Panc1 (cell line): ENCODE measurements at regions not wholly inside any gene's neighbourhood (a gene's known extent, or its start where the extent isn't known, plus 50 kb on each side); places are given as distances from the start of the nearest gene placed in this dataset.

Source experiments
- ATAC-seq: fragments of 200-7000 bp; cut with Tn5 transposase; 2 replicates; pipeline ENCODE4 v1.9.1; 2020; ENCODE audit warnings: mild to moderate bottlenecking, moderate library complexity
- BruUV-seq: library from RNA; stranded (reverse); fragments of 400-500 nt; replicated peaks from 2 replicates; lab custom pipeline; 2021; lab: Mats Ljungman, UMichigan
- CTCF ChIA-PET: fragments of 300-600 bp; sonication (Branson Sonifier 250); formaldehyde crosslinking; loops from one replicate; lab custom pipeline; 2022; ENCODE audit warnings: antibody characterized with exemption; lab: Charles Lee
- POLR2A ChIA-PET: fragments of 300-600 bp; sonication (Branson Sonifier 250); formaldehyde crosslinking; loops from one replicate; lab custom pipeline; 2022; ENCODE audit warnings: antibody characterized with exemption; lab: Charles Lee
- DNase-seq: peaks from one replicate; pipeline ENCODE4 v3.0.0-alpha.2; 2010; ENCODE audit warnings: low read depth, low spot score
- H3K27ac ChIP-seq: 2 replicates; pipeline ENCODE4 v1.5.1; 2011; ENCODE audit warnings: mild to moderate bottlenecking, low read length, inconsistent platforms
- H3K27me3 ChIP-seq: fragments of 200-500 bp; sonication (Bioruptor generic); 2 replicates; pipeline ENCODE4 v1.6.0; 2014; ENCODE audit warnings: low read length, inconsistent platforms; ENCODE audit not compliant: control insufficient read depth, insufficient read depth
- H3K36me3 ChIP-seq: fragments of 200-500 bp; sonication (Bioruptor generic); 2 replicates; pipeline ENCODE4 v1.5.1; 2014; ENCODE audit warnings: inconsistent platforms, mild to moderate bottlenecking, low read length, moderate library complexity; ENCODE audit not compliant: control insufficient read depth, insufficient read depth
- H3K4me1 ChIP-seq: 2 replicates; pipeline ENCODE4 v1.5.1; 2011; ENCODE audit warnings: inconsistent platforms, mild to moderate bottlenecking, low read length, moderate library complexity; ENCODE audit not compliant: control insufficient read depth, insufficient read depth
- H3K4me3 ChIP-seq, 2 experiments: 2 replicates each; pipeline ENCODE4 v1.5.1; 2011 to 2012; ENCODE audit warnings: low read depth in 2 of 2, low read length in 2 of 2, mild to moderate bottlenecking in 2 of 2, inconsistent platforms in 1 of 2, moderate library complexity in 1 of 2
- H3K9me3 ChIP-seq: fragments of 200-500 bp; sonication (Bioruptor generic); 2 replicates; pipeline ENCODE4 v1.5.1; 2014; ENCODE audit warnings: low read depth, mild to moderate bottlenecking, inconsistent platforms, low read length, moderate library complexity; ENCODE audit not compliant: control insufficient read depth, insufficient read depth
- CTCF ChIP-seq: fragments of 450-650 bp; IDR thresholded peaks from 2 replicates; pipeline ENCODE4 v1.5.1; 2017; ENCODE audit warnings: mild to moderate bottlenecking
- POLR2AphosphoS5 ChIP-seq: IDR thresholded peaks from 2 replicates; pipeline ENCODE4 v1.6.1; 2012; ENCODE audit warnings: mild to moderate bottlenecking, low read depth, low read length, moderate library complexity
- REST ChIP-seq, 2 experiments: IDR thresholded peaks; 2 replicates each; pipeline ENCODE4 v1.6.1; 2011 to 2012; ENCODE audit warnings: low read depth in 2 of 2, control low read depth in 1 of 2, low read length in 1 of 2, mild to moderate bottlenecking in 1 of 2, moderate library complexity in 1 of 2; ENCODE audit not compliant: insufficient read depth in 1 of 2
- SIN3A ChIP-seq: IDR thresholded peaks from 2 replicates; pipeline ENCODE4 v1.6.1; 2012; ENCODE audit warnings: low read depth, mild to moderate bottlenecking, low read length, moderate library complexity, borderline replicate concordance; ENCODE audit not compliant: insufficient read depth
- TCF7L2 ChIP-seq: IDR thresholded peaks from 2 replicates; pipeline ENCODE4 v1.6.1; 2011; ENCODE audit warnings: mild to moderate bottlenecking, low read depth, low read length, inconsistent platforms
- in situ Hi-C: cut with HindIII; loops from 2 replicates; pipeline ENCODE4 v1.10.0; 2016; ENCODE audit warnings: low sequenced_read_pairs, low pct_unique_long_range_greater_than_20kb
- intact Hi-C: fragments of 100-400 bp; cut with micrococcal nuclease; formaldehyde crosslinking; loops from one replicate; pipeline ENCODE4 v1.10.0; 2022; ENCODE audit not compliant: unreplicated experiment

- H3K27me3 ChIP-seq: no peaks in the 10 kb centered on the region
- no peaks in the 10 kb centered on the region for H3K9me3 ChIP-seq
- no peak for DNase-seq
- H3K4me1 ChIP-seq: no peaks in the 10 kb centered on the region
- BruUV-seq: no TSS peak
- POLR2A ChIA-PET: no interaction called here
- no peak overlapping the region for H3K27ac ChIP-seq
- no peak for ATAC-seq
- intact Hi-C loops: no loop called here
- no peaks in the 10 kb centered on the region for H3K36me3 ChIP-seq
- TF ChIP-seq REST (IDR thresholded peaks at IDR 0.05; ENCODE audit: insufficient read depth in 1 of 2, low read depth in 2 of 2, low read length in 1 of 2) (no peak), CTCF (no peak)
- no peak overlapping the region for H3K4me3 ChIP-seq
- in situ Hi-C loops: no loop called here
- CTCF ChIA-PET: no interaction called here
Measured at GRCh38 chr20:12638633-12639312, 370.0 kb upstream of the SPTLC3 start.

GRCh38 chr20:12640251-12640650 lies 368.5 kb upstream of the SPTLC3 start:
- in situ Hi-C loops (no loop called here), intact Hi-C loops (no loop called here)
- ATAC-seq (no peak), DNase-seq (no peak)
- no peaks in the 10 kb centered on the region for H3K9me3 ChIP-seq
- no peaks in the 10 kb centered on the region for H3K27me3 ChIP-seq
- no TSS peak for BruUV-seq
- POLR2A ChIA-PET: no interaction called here
- no peak overlapping the region for H3K27ac ChIP-seq
- CTCF ChIA-PET: no interaction called here
- no peaks in the 10 kb centered on the region for H3K4me1 ChIP-seq
- H3K36me3 ChIP-seq: no peaks in the 10 kb centered on the region
- no peak overlapping the region for H3K4me3 ChIP-seq
- TF ChIP-seq TCF7L2 (no peak), CTCF (no peak), POLR2AphosphoS5 (no peak), REST (IDR thresholded peaks at IDR 0.05; ENCODE audit: insufficient read depth in 1 of 2, low read depth in 2 of 2, low read length in 1 of 2) (no peak), SIN3A (no peak)
